Heart right ventricle (tissue), 16 donors: ENCODE measurements at regions not wholly inside any gene's neighbourhood (a gene's known extent, or its start where the extent isn't known, plus 50 kb on each side); places are given as distances from the start of the nearest gene placed in this dataset.

Experiments used
- ATAC-seq, 8 donors: fragments of 200-7000 bp; cut with Tn5 transposase; one replicate each; pipeline ENCODE4 v1.9.1; 2020; ENCODE audit warnings: mild to moderate bottlenecking in 8 of 8, moderate library complexity in 8 of 8, moderate number of reproducible peaks in 1 of 8
- DNase-seq, 2 donors: peaks; one replicate each; pipeline ENCODE4 v3.0.0-alpha.2; 2020
- H3K27ac ChIP-seq, 10 donors: fragments of 200-600 bp; sonication (generic) in 2 of 10; one replicate each; pipeline versions ENCODE4 v1.5.0 to v1.8.0; 2020 to 2022; ENCODE audit warnings: mild to moderate bottlenecking in 3 of 10
- H3K27me3 ChIP-seq, 7 donors: fragments of 200-600 bp; one replicate each; pipeline ENCODE4 v1.8.0; 2021 to 2022; ENCODE audit warnings: mild to moderate bottlenecking in 2 of 7
- H3K36me3 ChIP-seq, 9 donors: fragments of 200-600 bp; sonication (generic) in 1 of 9; one replicate each; pipeline versions ENCODE4 v1.5.0 to v1.8.0; 2020 to 2022; ENCODE audit warnings: mild to moderate bottlenecking in 2 of 9
- H3K4me1 ChIP-seq, 9 donors: fragments of 200-600 bp; sonication (generic) in 1 of 9; one replicate each; pipeline versions ENCODE4 v1.5.0 to v1.8.0; 2020 to 2022; ENCODE audit warnings: mild to moderate bottlenecking in 4 of 9
- H3K4me3 ChIP-seq, 10 donors: fragments of 200-600 bp; sonication (generic) in 2 of 10; one replicate each; pipeline versions ENCODE4 v1.5.0 to v1.8.0; 2020 to 2022; ENCODE audit warnings: mild to moderate bottlenecking in 7 of 10, moderate library complexity in 2 of 10
- H3K9me3 ChIP-seq, 11 donors: fragments of 200-600 bp in 10 of 11; sonication (generic) in 2 of 11; one replicate each; pipeline versions ENCODE4 v1.5.0 to v1.8.0; 2013 to 2022; ENCODE audit warnings: mild to moderate bottlenecking in 2 of 11, control low read depth in 1 of 11, moderate library complexity in 1 of 11
- whole genome bisulfite sequencing, 2 donors: extraction: QIAGEN DNeasy Blood & Tissue Kit; methylation state at CpG; one replicate each; pipeline ENCODE4 v1.1.7; 2013; ENCODE audit warnings: inconsistent platforms in 1 of 2; 5-methylcytosine and 5-hydroxymethylcytosine counted together
- intact Hi-C, 10 donors: fragments of 100-400 bp; cut with DNase I; formaldehyde crosslinking; loops; one replicate each; pipeline versions ENCODE4 v1.11.1 to v1.14.2; 2022
- TF ChIP-seq, protein P1 (sequence below), 9 donors: fragments of 200-600 bp; sonication (generic) in 2 of 9; IDR thresholded peaks; one replicate each; pipeline versions ENCODE4 v1.5.0 to v1.8.0; 2021 to 2022; ENCODE audit warnings: antibody characterized with exemption in 9 of 9, mild to moderate bottlenecking in 5 of 9, moderate library complexity in 1 of 9
- donor health status: Arrhythmogenic right ventricular cardiomyopathy.
- donor health status: ischemic (EF 13 %, LVEDD 7.1; RV severe dilation, severe dysfunction).
- donor health status: healthy with polysubstance abuse.
- donor health status: DM: no; HTN: yes; CAD: no.
- donor health status: DM: no; HTN: no; CAD: no.
- donor health status: ischemic (EF 25% LVEDD 6.9; RV normal size, moderate dysfunction).
- donor health status: ischemic (EF 25% LVEDD 5.7; RV mildly dilated, moderate dysfunction).
- donor health status: healthy.
- donor health status: DM: yes; HTN: yes; CAD: no.
- donor health status: Ischemic cardiomyopathy.
- donor health status: ischemic (EF 35%, LVEDD 5.7; RV mildly dilated, moderate dysfunction).
- donor health status: nonischemic (EF 11% LVEDD 7.7; RV severe dilation, severe dysfunction).
- donor health status: DM: yes; HTN: yes; CAD: no.
- donor health status: PGD.
- donor health status: ischemic (EF 29% LVEDD 5.4; RV normal size, mild dysfunction).
- donor health status: nonischemic (EF 23%, LVEDD 6.1; RV moderate dilation, normal function).

DNA sequence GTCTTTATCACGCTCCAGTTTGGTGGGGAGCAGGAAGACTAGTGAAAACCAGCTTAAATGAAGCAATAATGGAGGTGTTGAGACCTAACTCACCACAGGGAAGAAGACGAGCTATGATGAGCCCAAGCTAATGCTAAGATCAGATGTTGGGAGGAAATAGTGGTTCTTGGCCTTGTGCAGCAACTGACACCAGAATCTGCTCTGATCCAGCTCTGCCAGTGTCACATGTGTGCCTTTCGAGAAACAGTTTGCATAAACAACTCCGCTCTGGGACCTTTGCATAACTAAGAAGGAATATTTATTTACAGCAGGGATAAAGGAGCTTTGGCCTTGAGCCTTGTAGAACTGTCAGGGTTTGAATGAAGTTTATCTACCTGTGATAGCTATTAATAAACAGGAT, 369.4 kb upstream of the CCDC196 start:
- no peak overlapping the region for H3K27ac ChIP-seq
- ATAC-seq: no peak
- no peaks in the 10 kb centered on the region for H3K4me1 ChIP-seq
- H3K36me3 ChIP-seq: no peaks in the 10 kb centered on the region
- TF ChIP-seq, protein P1, sequence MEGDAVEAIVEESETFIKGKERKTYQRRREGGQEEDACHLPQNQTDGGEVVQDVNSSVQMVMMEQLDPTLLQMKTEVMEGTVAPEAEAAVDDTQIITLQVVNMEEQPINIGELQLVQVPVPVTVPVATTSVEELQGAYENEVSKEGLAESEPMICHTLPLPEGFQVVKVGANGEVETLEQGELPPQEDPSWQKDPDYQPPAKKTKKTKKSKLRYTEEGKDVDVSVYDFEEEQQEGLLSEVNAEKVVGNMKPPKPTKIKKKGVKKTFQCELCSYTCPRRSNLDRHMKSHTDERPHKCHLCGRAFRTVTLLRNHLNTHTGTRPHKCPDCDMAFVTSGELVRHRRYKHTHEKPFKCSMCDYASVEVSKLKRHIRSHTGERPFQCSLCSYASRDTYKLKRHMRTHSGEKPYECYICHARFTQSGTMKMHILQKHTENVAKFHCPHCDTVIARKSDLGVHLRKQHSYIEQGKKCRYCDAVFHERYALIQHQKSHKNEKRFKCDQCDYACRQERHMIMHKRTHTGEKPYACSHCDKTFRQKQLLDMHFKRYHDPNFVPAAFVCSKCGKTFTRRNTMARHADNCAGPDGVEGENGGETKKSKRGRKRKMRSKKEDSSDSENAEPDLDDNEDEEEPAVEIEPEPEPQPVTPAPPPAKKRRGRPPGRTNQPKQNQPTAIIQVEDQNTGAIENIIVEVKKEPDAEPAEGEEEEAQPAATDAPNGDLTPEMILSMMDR (IDR thresholded peaks at IDR 0.05): no peak
- intact Hi-C loops: no loop called here
- H3K4me3 ChIP-seq: no peak overlapping the region
- DNase-seq: no peak
- H3K9me3 ChIP-seq: no peaks in the 10 kb centered on the region
- 84 to 89% methylated on average over 4 of the region's 4 CpGs for WGBS, 2 donors
- H3K27me3 ChIP-seq: no peaks in the 10 kb centered on the region

DNA sequence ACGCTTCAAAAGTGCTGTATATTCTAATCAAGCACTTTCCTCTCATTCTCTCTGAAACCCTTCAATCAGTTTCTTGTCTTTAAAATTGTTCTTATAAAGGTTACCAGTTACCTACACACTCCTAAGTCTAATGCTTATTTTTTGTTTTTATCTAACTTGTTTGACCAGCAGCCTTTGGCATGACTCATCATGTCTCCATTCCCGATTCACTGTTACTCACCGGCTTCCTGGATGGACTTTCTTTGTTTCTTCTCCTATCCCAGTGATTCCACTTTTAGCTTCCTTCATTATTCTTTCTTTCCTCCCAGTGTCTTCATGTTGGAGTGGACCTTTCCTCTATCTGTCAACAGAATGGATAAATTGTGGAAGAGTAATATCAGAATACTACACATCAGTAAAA, 368.6 kb upstream of the CCDC196 start:
- ATAC-seq (no peak), DNase-seq (no peak)
- no peak overlapping the region for H3K27ac ChIP-seq
- intact Hi-C loops: no loop called here
- WGBS, 2 donors: 55 to 61% methylated on average over 3 of the region's 3 CpGs
- H3K4me1 ChIP-seq: no peaks in the 10 kb centered on the region
- H3K27me3 ChIP-seq: no peaks in the 10 kb centered on the region
- TF ChIP-seq, protein P1 (IDR thresholded peaks at IDR 0.05): no peak
- H3K36me3 ChIP-seq: no peaks in the 10 kb centered on the region
- no peak overlapping the region for H3K4me3 ChIP-seq
- H3K9me3 ChIP-seq: no peaks in the 10 kb centered on the region

DNA sequence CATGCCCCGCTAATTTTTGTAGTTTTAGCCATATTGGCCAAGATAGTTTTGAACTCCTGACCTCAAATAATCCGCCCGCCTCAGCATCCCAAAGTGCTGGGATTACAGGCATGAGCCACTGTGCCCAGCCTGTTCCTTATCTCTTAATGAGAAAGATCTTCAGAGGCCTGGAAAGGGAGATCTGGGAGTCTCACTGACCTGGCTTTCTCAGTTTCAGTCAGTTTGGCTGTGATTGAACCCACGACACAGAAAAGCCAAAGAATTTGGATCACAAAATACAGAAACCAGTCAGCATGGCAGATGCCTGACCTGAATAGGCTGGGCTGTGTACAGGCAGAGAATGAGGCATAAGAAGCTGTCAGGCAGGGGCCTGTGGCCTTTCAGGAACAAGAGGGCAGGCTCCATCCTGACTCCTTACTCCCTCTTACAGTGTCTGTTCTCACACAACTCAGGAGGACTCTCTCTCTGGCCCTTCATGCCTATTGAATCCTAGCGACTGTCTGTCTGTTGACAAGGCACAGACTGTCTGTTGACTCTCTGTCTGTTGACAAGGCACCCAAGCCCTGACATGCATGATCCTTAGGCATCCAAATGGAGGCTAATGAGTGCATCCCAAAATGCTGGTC, 366.5 kb upstream of the CCDC196 start:
- Histone ChIP-seq H3K27me3 (no peaks in the 10 kb centered on the region), H3K36me3 (no peaks in the 10 kb centered on the region), H3K27ac (no peak overlapping the region), H3K4me3 (no peak overlapping the region), H3K4me1 (no peaks in the 10 kb centered on the region), H3K9me3 (no peaks in the 10 kb centered on the region)
- WGBS, 2 donors: 69 to 75% methylated on average over 5 of the region's 5 CpGs
- no peak for ATAC-seq
- no peak for DNase-seq
- TF ChIP-seq, protein P1 (IDR thresholded peaks at IDR 0.05): no peak
- intact Hi-C loops: no loop called here

DNA sequence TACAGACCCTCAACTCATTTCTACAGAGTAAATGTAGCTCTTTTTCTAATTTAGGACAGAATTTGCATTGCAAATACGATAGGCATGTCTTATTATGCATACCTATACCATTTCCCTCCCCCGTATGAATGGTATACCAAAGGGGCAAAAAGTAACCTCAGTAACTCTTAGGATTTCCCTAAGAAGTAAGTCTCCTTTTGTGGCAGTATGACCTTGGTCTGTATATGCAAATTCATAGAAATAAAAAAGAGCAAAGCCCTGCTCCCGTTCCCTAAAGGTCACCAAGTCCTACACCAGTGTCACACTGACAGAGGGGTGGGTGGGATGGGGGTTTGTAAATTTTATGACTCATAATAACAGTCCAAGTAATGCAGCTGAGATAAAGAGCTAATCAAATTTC, 365.8 kb upstream of the CCDC196 start:
- intact Hi-C loops: no loop called here
- WGBS, 2 donors: 71 to 84% methylated on average over 3 of the region's 3 CpGs
- Histone ChIP-seq H3K9me3 (no peaks in the 10 kb centered on the region), H3K4me3 (no peak overlapping the region), H3K4me1 (no peaks in the 10 kb centered on the region), H3K27ac (no peak overlapping the region), H3K27me3 (no peaks in the 10 kb centered on the region), H3K36me3 (no peaks in the 10 kb centered on the region)
- DNase-seq (no peak), ATAC-seq (no peak)
- TF ChIP-seq, protein P1 (IDR thresholded peaks at IDR 0.05): no peak
